HG03469 (cell line): ENCODE measurements at regions not wholly inside any gene's neighbourhood (a gene's known extent, or its start where the extent isn't known, plus 50 kb on each side); places are given as distances from the start of the nearest gene placed in this dataset.
"Not testable (repeated sequence)": the region's sequence is repeated elsewhere in the genome, so short reads cannot be mapped to it uniquely, and the experiment has no call there.

Source experiments
- ATAC-seq: cut with Tn5 transposase; IDR thresholded peaks from one replicate; pipeline ENCODE4 v1.9.1; 2021; ENCODE audit warnings: mild to moderate bottlenecking, moderate library complexity, moderate number of reproducible peaks; ENCODE audit not compliant: unreplicated experiment

DNA sequence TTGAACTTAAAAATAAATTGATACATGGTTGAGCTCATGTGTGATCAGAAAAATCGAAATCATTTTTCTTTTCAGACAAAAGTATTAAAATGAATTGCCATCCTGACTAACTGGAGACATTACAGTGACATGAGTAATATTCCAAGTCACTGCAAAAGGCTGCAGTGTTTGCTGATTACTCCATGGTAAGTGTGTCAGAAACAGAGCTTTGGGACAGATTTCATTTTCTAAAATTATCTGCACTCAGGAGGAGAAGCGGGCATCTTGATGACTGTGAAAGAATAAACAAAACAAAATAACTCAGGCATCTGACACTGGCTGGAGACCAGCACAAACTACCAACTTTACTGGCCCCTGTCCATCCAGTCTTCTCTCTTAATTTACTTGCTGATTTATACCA lies 312.3 kb upstream of the PIK3C3 start:
- no peak for ATAC-seq

GRCh38 chr18:41639218-41639617 lies 315.8 kb upstream of the PIK3C3 start:
- ATAC-seq = no peak

- ATAC-seq = not testable (repeated sequence)
Measured at GRCh38 chr18:41631723-41632285, 323.2 kb upstream of the PIK3C3 start.

DNA sequence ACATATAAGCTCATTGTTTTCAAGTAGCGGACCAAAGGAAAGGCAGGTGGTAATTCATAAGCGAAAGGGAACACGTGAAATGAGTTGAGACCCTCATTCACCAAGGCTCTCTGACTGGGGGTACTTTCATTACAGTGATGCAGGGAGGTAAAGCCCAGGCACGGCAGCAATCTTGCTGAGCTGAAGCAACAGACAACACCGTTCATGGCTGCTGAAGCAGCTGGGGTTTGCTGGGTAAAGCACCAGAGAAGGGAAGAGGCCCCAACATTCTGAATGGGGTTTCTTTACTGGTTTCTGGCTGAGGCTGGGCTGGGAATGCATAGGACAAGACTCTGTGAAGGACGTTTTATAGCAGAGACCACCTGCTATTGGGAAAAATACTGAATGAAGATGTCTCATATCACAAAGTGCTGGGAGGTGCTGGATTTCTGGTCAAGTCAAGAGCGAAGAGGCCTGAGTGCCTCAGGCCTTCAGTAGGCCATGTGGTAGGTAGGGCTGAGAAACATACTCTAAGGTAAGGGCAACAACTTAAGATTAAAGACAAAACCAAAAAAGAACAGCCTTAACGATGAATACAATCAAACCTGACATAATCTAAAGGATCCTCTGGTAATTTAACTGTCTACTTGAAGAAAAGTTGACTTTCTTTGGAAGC lies 324.7 kb upstream of the PIK3C3 start:
- no peak for ATAC-seq

GRCh38 chr18:41624460-41624859 lies 330.6 kb upstream of the PIK3C3 start:
- ATAC-seq = no peak

GRCh38 chr18:41621177-41621576 lies 333.9 kb upstream of the PIK3C3 start:
- ATAC-seq = no peak

- ATAC-seq = no peak
Measured at GRCh38 chr18:41618147-41618546, 336.9 kb upstream of the PIK3C3 start.

DNA sequence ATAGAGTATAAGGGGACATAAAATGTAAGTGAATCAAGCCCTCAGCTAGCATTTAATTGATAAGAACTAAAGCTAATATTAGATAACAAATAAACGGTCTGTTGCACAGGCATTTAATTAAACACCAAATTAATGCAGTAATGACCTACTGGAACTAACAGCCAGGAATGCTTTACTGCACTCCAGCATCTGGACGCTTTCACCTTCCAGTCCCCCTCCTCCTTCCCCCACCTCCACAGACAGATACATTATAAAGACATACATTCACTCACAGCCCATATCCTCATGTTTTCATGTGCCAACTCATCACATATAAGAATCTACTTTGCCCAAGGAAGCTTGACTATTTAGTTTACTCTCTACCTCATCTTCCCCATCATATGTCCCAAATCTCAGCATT lies 337.4 kb upstream of the PIK3C3 start:
- ATAC-seq = no peak

DNA sequence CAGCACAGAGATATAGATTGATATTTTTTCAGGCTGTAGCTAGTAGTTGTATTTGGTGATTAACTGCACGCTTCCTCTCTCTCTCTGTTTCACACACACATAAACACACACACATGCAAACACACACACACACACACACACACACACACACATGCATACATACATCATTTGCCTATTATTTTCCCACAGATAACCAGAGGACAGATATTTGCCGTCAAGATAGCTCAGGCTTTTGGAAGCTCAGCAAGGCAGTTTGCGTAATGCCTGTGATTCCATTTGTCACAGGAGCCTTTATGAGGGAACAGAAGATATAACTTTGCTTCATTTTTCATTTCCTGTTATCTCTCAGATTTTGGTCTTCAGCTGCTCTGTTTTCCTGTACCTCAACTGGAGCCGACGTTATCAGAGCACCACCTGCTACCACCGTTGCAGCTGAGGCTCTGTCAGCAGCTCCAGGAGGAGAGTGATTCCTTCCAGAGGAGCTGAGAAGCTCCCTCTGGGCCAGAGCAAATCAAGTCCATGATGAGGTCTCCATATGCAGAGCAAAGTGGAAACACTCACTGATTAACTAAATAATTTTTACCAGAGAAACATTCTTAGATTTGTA lies 341.9 kb upstream of the PIK3C3 start:
- no peak for ATAC-seq

- no peak for ATAC-seq
Measured at GRCh38 chr18:41604964-41605363, 350.1 kb upstream of the PIK3C3 start.

GRCh38 chr18:41602034-41602433 lies 353.0 kb upstream of the PIK3C3 start:
- no peak for ATAC-seq

GRCh38 chr18:41600693-41601391 lies 354.2 kb upstream of the PIK3C3 start:
- no peak for ATAC-seq

- ATAC-seq = no peak
Measured at GRCh38 chr18:41599466-41599865, 355.6 kb upstream of the PIK3C3 start.

GRCh38 chr18:41594582-41594981 lies 360.5 kb upstream of the PIK3C3 start:
- no peak for ATAC-seq

DNA sequence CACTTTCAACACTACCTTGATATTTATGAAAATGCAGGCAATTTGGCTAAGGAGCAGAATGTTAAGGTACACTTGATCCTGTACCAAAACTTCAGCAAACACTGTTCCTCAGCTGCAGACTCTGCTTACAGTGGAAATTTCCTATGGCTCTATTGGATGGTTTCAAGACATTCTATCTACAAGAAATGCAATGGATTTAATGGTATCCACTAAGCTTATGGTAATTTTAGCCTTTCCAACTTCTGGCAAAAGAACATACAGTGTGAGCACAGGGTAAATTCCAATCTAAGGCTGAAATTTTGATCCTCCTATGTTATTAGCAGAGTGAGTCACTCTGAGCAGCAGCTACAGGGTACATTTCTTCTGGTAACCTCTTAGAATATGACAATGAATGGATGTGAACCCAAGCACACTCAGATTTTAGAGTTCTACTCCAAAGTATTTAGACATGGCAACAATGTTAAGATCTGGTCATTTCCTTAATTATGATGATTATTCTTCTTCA lies 361.8 kb upstream of the PIK3C3 start:
- no peak for ATAC-seq

DNA sequence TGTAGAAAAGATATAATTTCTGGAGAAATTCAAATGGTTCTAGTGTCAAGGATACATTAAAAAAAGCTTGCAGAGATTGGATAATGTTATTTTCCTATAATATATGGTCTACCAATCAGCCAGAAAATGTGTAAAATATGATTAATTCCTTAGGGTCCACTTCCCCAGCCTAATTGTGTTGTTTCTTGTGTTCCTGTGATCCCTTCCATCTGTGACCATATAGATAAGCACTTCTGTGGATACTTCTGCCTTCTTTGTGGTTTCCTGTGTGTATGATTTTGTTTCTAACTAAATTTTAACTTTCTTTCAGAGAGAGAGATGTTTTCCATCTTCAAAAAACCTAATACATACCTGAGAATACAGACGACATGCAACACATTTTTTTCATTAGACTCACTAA lies 367.1 kb upstream of the PIK3C3 start:
- ATAC-seq = no peak

GRCh38 chr18:41585512-41585911 lies 369.5 kb upstream of the PIK3C3 start:
- no peak for ATAC-seq

GRCh38 chr18:41579185-41579584 lies 375.8 kb upstream of the PIK3C3 start:
- ATAC-seq = no peak

- no peak for ATAC-seq
Measured at GRCh38 chr18:41577529-41577928, 377.5 kb upstream of the PIK3C3 start.

DNA sequence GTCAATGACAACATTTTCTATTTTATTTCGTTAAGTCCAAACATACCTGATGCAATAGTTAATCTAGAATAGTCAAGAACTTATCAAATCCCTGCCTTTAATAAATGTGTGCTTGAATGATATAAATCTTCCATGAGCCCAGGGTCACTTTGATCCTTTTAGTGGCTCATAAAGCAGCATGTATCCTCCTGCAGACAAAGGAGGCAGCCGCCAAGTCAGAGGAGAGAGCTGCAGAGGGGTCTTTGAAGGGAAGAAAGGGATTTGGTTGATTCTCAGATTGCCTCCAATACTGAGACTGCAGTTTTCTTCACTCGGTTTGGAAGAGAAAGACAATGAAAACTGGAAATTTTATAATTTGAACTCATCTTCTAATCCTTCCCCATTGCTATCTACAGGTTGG lies 378.4 kb upstream of the PIK3C3 start:
- ATAC-seq = no peak

- ATAC-seq = no peak
Measured at GRCh38 chr18:41569867-41570266, 385.2 kb upstream of the PIK3C3 start.

DNA sequence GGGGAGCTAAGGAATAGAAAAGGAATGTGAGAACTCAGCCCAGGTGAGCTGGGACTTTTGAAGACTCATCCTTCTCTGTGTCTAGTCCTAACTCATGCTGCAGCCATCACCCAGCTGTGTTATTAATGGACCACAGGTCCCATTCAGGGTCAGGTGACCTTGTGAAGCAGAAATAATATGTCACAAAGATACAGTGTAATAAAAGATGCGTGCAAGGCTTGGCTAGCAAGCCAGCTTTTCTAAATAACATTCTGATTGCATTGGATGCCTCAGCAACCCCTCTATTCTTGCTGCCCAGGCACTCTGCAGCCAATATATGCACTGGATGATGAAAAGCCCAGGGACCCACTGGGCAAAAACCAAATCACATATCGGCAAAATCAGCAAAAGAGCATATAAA lies 393.1 kb upstream of the PIK3C3 start:
- no peak for ATAC-seq
